MCF 10A (cell line): ENCODE measurements at regions not wholly inside any gene's neighbourhood (a gene's known extent, or its start where the extent isn't known, plus 50 kb on each side); places are given as distances from the start of the nearest gene placed in this dataset.

Source experiments
- BruUV-seq: library from RNA; stranded (reverse); fragments of 400-500 nt; replicated peaks from 2 replicates; lab custom pipeline; 2021; lab: Mats Ljungman, UMichigan
- CTCF ChIA-PET: fragments of 300-600 bp; sonication (Branson Sonifier 250); formaldehyde crosslinking; extraction: SDS; loops from one replicate; lab custom pipeline; 2021; ENCODE audit warnings: antibody characterized with exemption, inconsistent platforms; lab: Yijun Ruan, JAX
- POLR2A ChIA-PET: fragments of 300-600, 350-650 bp; sonication (Branson Sonifier 250); formaldehyde crosslinking; extraction: SDS; loops from one replicate; lab custom pipeline; 2020; ENCODE audit warnings: antibody characterized with exemption, inconsistent platforms; lab: Yijun Ruan, JAX
- DNase-seq: peaks from one replicate; pipeline ENCODE4 v3.0.0-alpha.2; 2018; ENCODE audit not compliant: unreplicated experiment
- H3K27ac Mint-ChIP-seq: one replicate; pipeline ENCODE4 v1.8.0; 2022; ENCODE audit warnings: mild to moderate bottlenecking, low read depth, mixed read lengths; ENCODE audit not compliant: unreplicated experiment
- H3K27me3 Mint-ChIP-seq: one replicate; pipeline ENCODE4 v1.8.0; 2022; ENCODE audit warnings: mixed read lengths; ENCODE audit not compliant: insufficient read depth, unreplicated experiment
- H3K36me3 Mint-ChIP-seq: one replicate; pipeline ENCODE4 v1.8.0; 2022; ENCODE audit warnings: mild to moderate bottlenecking, moderate library complexity, mixed read lengths; ENCODE audit not compliant: insufficient read depth, unreplicated experiment
- H3K4me1 Mint-ChIP-seq: one replicate; pipeline ENCODE4 v1.8.0; 2022; ENCODE audit warnings: mixed read lengths; ENCODE audit not compliant: insufficient read depth, unreplicated experiment
- H3K4me3 Mint-ChIP-seq: one replicate; pipeline ENCODE4 v1.8.0; 2022; ENCODE audit warnings: mild to moderate bottlenecking, moderate library complexity, mixed read lengths; ENCODE audit not compliant: unreplicated experiment
- H3K9me3 Mint-ChIP-seq: one replicate; pipeline ENCODE4 v1.8.0; 2022; ENCODE audit warnings: mixed read lengths; ENCODE audit not compliant: unreplicated experiment
- intact Hi-C: fragments of 100-400 bp; cut with micrococcal nuclease; formaldehyde crosslinking; loops from 2 replicates; pipeline ENCODE4 v1.14.1; 2022
- TF ChIP-seq, protein P1 (sequence below): fragments of 200-600 bp; IDR thresholded peaks from one replicate; pipeline ENCODE4 v1.8.0; 2022; ENCODE audit warnings: antibody characterized with exemption, mild to moderate bottlenecking; ENCODE audit not compliant: unreplicated experiment

DNA sequence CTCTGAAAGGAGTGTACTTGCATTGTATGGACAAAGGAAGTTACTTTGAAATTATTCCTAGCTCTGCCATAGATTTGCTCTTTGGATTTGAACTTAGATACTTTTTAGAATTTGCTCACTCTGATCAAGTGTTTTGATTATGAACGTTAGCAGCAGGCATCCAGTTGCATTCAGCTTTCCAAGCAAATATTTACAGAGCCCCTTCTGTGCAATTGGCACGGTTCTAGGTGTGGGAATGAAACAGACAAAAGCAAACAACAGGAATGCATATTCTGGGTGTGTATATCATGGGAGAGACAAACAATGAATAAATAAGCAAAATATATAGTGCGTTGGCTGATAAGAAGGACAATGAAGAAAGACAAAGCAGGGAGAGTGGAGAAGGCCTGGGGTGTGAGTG lies 125.5 kb upstream of the ADAMTS9 start:
- peaks cover 10% of the 10 kb centered on the region for H3K4me1 Mint-ChIP-seq
- H3K27me3 Mint-ChIP-seq, result no peaks in the 10 kb centered on the region
- no peaks in the 10 kb centered on the region for H3K9me3 Mint-ChIP-seq
- BruUV-seq, result no TSS peak
- TF ChIP-seq, protein P1, sequence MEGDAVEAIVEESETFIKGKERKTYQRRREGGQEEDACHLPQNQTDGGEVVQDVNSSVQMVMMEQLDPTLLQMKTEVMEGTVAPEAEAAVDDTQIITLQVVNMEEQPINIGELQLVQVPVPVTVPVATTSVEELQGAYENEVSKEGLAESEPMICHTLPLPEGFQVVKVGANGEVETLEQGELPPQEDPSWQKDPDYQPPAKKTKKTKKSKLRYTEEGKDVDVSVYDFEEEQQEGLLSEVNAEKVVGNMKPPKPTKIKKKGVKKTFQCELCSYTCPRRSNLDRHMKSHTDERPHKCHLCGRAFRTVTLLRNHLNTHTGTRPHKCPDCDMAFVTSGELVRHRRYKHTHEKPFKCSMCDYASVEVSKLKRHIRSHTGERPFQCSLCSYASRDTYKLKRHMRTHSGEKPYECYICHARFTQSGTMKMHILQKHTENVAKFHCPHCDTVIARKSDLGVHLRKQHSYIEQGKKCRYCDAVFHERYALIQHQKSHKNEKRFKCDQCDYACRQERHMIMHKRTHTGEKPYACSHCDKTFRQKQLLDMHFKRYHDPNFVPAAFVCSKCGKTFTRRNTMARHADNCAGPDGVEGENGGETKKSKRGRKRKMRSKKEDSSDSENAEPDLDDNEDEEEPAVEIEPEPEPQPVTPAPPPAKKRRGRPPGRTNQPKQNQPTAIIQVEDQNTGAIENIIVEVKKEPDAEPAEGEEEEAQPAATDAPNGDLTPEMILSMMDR, result no peak
- no peak for DNase-seq
- ChIA-PET CTCF (interaction anchor here (0.7 to 1.4 kb wide), 2 partner anchors 9 to 95 kb away, joined by 3 read pairs; no protein-coding TSS in a partner anchor), POLR2A (no interaction called here)
- no peaks in the 10 kb centered on the region for H3K36me3 Mint-ChIP-seq
- no peak overlapping the region for H3K4me3 Mint-ChIP-seq
- intact Hi-C loops, result no loop called here
- H3K27ac Mint-ChIP-seq, result no peak overlapping the region

DNA sequence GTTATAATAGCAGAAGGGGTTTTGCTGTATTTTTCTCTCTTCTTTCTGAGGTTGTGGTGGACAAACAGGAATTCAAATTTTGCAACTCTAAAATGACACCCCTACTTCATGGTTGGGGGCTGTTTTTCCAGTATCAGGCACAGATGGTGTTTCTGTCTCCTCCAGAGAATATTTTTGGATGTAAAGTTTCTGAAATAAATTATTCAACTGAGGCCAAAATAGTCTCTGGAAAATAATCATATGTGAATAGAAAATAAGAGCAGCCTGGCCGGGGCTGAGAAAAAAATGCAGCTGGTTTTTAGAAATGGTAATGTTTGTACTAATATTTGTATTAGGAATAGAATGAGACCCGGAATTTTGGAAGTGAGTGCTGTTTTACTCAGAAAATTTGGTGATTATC lies 121.3 kb upstream of the ADAMTS9 start:
- ChIA-PET CTCF (interaction anchor here (0.5 kb wide), 1 partner anchor 242 kb away, joined by 3 read pairs; no protein-coding TSS in a partner anchor), POLR2A (no interaction called here)
- TF ChIP-seq, protein P1, result no peak
- Mint-ChIP-seq H3K4me1 (no peaks in the 10 kb centered on the region), H3K27me3 (no peaks in the 10 kb centered on the region), H3K36me3 (no peaks in the 10 kb centered on the region), H3K4me3 (no peak overlapping the region), H3K9me3 (no peaks in the 10 kb centered on the region), H3K27ac (no peak overlapping the region)
- DNase-seq, result no peak
- BruUV-seq, result no TSS peak
- intact Hi-C loops, result no loop called here

DNA sequence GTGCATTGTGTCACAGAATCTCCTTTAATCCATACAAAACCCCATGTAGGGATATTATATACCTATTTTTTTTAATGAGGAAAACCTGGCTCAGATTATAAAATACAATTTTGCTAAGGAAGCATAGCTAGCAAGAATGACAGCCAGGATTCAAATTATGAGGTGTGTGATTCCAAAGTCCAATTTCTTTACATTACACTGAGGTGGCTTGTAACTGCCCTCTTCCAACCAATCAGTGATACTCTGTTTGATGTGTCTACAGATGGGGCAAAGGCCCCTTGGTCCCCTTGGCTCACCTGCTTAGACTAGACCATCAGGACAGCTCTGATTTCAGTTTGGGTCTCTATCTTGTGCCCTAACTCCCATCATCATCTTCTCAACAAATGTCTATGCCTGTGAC lies 120.3 kb upstream of the ADAMTS9 start:
- intact Hi-C loops, result no loop called here
- TF ChIP-seq, protein P1, result no peak
- ChIA-PET CTCF (interaction anchor here (0.6 kb wide), 1 partner anchor 23 kb away, joined by 3 read pairs; no protein-coding TSS in a partner anchor), POLR2A (no interaction called here)
- Mint-ChIP-seq H3K4me3 (no peak overlapping the region), H3K27ac (no peak overlapping the region), H3K4me1 (no peaks in the 10 kb centered on the region), H3K36me3 (no peaks in the 10 kb centered on the region), H3K9me3 (no peaks in the 10 kb centered on the region), H3K27me3 (no peaks in the 10 kb centered on the region)
- no TSS peak for BruUV-seq
- no peak for DNase-seq

DNA sequence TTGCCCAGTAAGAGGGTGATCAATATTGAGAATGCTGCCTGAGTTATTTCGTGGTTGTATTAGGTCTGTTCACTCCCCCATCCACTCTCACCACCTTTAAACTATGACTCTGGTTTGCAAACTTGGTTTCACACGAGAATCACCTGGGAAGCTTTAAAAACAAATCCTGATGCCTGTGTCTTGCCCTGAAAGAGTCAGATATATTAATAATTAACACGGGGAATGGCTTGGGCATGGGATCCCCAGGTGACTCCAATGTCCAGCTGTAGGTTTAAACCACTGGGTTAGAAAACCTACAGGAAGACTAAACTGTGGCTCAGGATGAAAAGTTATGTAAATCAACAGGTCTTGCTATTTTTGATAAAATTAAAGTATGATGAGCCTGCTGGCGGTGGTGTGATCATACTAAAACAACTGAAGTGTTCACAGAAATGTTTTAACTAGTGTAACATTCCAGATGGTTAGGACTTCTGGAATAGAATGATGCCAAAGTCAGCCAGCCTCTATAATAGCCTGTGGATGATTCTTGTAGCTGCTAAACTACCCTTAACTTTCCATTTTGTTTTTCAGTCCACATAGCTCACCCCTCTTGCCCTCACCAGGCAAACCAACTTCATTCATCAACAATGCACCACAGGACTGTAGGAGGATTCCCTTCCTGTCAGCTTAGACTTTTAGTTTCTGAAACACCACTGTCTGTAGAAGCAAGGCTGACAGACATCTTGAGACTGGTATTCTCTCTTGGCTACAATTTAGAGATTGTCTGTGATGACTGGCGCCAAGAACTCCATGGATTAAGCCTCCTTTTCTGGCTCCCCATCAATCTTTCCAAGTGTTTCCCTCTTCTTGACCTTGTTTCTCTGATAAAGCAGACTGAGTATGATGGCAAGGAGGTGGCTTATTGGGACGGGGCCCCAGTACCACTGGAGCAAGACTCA lies 119.1 kb upstream of the ADAMTS9 start:
- DNase-seq, result no peak
- intact Hi-C loops, result no loop called here
- H3K4me1 Mint-ChIP-seq, result no peaks in the 10 kb centered on the region
- H3K36me3 Mint-ChIP-seq, result no peaks in the 10 kb centered on the region
- no peak overlapping the region for H3K27ac Mint-ChIP-seq
- no TSS peak for BruUV-seq
- TF ChIP-seq, protein P1, result no peak
- no peaks in the 10 kb centered on the region for H3K9me3 Mint-ChIP-seq
- H3K27me3 Mint-ChIP-seq, result no peaks in the 10 kb centered on the region
- POLR2A ChIA-PET, result no interaction called here
- no peak overlapping the region for H3K4me3 Mint-ChIP-seq
- CTCF ChIA-PET, result no interaction called here
